OCI-LY7 (cell line): ENCODE measurements at regions not wholly inside any gene's neighbourhood (a gene's known extent, or its start where the extent isn't known, plus 50 kb on each side); places are given as distances from the start of the nearest gene placed in this dataset.

Experiments
- CTCF ChIP-seq: fragments of 200-600 bp; sonication (generic); conservative IDR thresholded peaks from 2 replicates; pipeline ENCODE4 v1.5.1; 2014; ENCODE audit warnings: mild to moderate bottlenecking, antibody characterized with exemption, low read length, moderate library complexity, mixed read lengths
- EZH2phosphoT487 ChIP-seq: fragments of 200-600 bp; sonication (generic); IDR thresholded peaks from 2 replicates; pipeline ENCODE4 v1.6.1; 2018; ENCODE audit warnings: low read depth, borderline replicate concordance, mild to moderate bottlenecking, mixed run types, antibody characterized with exemption, low read length, moderate library complexity, mixed read lengths

- TF ChIP-seq CTCF = no peak
- no peak for TF ChIP-seq EZH2phosphoT487
These were observed 630.7 kb upstream of the MMS22L start for GRCh38 chr6:97913721-97914120.
